SK-N-SH treated with all-trans-retinoic acid at 6 μM for 48 hours (cell line): ENCODE measurements at regions not wholly inside any gene's neighbourhood (a gene's known extent, or its start where the extent isn't known, plus 50 kb on each side); places are given as distances from the start of the nearest gene placed in this dataset.

ENCODE experiments used
- ARNTL ChIP-seq: fragments of 450-650 bp; formaldehyde crosslinking; IDR thresholded peaks from 2 replicates; pipeline ENCODE4 v1.5.0; 2020; ENCODE audit warnings: low read depth, mild to moderate bottlenecking, moderate library complexity, borderline replicate concordance
- CSDC2 ChIP-seq: fragments of 250-450 bp; sonication (Bioruptor Pico); IDR thresholded peaks from 2 replicates; pipeline ENCODE4 v1.5.0; 2020; ENCODE audit warnings: mild to moderate bottlenecking, moderate library complexity
- GLIS3 ChIP-seq: fragments of 250-450 bp; sonication (Bioruptor Pico); IDR thresholded peaks from 2 replicates; pipeline ENCODE4 v1.5.0; 2020; ENCODE audit warnings: mild to moderate bottlenecking, moderate library complexity
- TCF4 ChIP-seq: fragments of 250-450 bp; sonication (Bioruptor Pico); IDR thresholded peaks from 2 replicates; pipeline ENCODE4 v1.8.0; 2021; ENCODE audit warnings: mild to moderate bottlenecking, moderate library complexity, borderline replicate concordance
- TOX ChIP-seq: fragments of 250-450 bp; sonication (Bioruptor Pico); IDR thresholded peaks from 2 replicates; pipeline ENCODE4 v1.8.0; 2021; ENCODE audit warnings: mild to moderate bottlenecking, moderate library complexity, borderline replicate concordance
- ZFP3 ChIP-seq: fragments of 250-450 bp; sonication (Bioruptor Pico); IDR thresholded peaks from 2 replicates; pipeline ENCODE4 v1.5.0; 2020; ENCODE audit warnings: mild to moderate bottlenecking, moderate library complexity
- ZNF565 ChIP-seq: fragments of 450-650 bp; formaldehyde crosslinking; conservative IDR thresholded peaks from 2 replicates; pipeline ENCODE4 v1.5.0; 2020; ENCODE audit warnings: low read depth, mild to moderate bottlenecking, moderate library complexity
- ZNF8 ChIP-seq: fragments of 450-650 bp; formaldehyde crosslinking; IDR thresholded peaks from 2 replicates; pipeline ENCODE4 v1.5.0; 2020; ENCODE audit warnings: mild to moderate bottlenecking, moderate library complexity
- TF ChIP-seq, protein P1 (sequence below): fragments of 250-450 bp; sonication (Bioruptor Pico); IDR thresholded peaks from 2 replicates; pipeline ENCODE4 v1.8.0; 2020; ENCODE audit warnings: mild to moderate bottlenecking, moderate library complexity, borderline replicate concordance

DNA sequence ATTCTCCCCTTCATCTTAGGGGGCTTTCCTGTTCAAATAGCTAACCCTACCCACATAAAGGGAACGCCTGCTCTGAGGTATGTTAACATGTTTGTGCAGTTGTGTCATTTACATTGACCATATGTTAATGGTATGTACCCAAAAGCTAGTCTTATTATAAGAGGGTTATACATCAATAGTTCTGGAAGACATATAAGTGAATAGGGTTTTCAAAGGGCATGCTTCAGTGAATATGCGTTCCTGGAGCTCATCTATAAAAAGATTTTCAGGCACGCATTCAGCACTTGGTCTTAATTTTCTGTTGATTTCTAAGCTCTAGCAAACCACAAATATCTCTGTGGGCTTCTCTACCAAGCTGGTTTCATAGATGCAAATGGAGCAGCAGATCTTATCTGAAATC lies 766.1 kb downstream of the IRX1 start:
- TF ChIP-seq TOX (CRISPR knock-in tag) (no peak), ARNTL (CRISPR knock-in tag) (no peak), TCF4 (CRISPR knock-in tag) (no peak), ZNF565 (CRISPR knock-in tag) (no peak), GLIS3 (no peak), CSDC2 (CRISPR knock-in tag) (no peak), ZFP3 (no peak), ZNF8 (CRISPR knock-in tag) (no peak)
- TF ChIP-seq, protein P1, sequence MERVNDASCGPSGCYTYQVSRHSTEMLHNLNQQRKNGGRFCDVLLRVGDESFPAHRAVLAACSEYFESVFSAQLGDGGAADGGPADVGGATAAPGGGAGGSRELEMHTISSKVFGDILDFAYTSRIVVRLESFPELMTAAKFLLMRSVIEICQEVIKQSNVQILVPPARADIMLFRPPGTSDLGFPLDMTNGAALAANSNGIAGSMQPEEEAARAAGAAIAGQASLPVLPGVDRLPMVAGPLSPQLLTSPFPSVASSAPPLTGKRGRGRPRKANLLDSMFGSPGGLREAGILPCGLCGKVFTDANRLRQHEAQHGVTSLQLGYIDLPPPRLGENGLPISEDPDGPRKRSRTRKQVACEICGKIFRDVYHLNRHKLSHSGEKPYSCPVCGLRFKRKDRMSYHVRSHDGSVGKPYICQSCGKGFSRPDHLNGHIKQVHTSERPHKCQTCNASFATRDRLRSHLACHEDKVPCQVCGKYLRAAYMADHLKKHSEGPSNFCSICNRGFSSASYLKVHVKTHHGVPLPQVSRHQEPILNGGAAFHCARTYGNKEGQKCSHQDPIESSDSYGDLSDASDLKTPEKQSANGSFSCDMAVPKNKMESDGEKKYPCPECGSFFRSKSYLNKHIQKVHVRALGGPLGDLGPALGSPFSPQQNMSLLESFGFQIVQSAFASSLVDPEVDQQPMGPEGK (CRISPR knock-in tag) = no peak
